LHCN-M2 (cell line): ENCODE measurements at regions not wholly inside any gene's neighbourhood (a gene's known extent, or its start where the extent isn't known, plus 50 kb on each side); places are given as distances from the start of the nearest gene placed in this dataset.
A peak's percentile ranks its signal among the peaks of the same experiment; 100 is the strongest.

ENCODE experiments used
- DNase-seq: peaks from one replicate; pipeline ENCODE4 v3.0.0-alpha.2; 2012; ENCODE audit warnings: low read depth

DNA sequence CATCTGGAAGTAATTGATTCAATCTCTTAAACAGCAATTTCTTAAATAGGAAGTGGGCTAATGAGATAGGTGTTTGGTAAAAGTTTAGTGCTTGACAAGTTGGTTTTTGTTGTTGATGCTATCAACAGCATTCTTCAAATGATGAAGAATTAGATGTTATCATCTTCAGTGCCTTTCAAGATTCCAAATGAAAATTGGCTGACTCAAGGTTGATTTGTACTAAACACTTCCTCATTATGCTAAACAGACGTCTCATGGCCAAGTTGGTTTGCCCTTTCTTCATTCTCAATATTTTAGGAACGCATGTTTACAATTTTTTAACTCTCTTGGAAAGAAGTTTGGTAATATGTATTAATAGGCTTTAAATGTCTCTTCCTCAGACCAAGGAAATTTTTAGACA is 86.0 kb downstream of the MID1IP1 start:
- DNase-seq = no peak

GRCh38 chrX:38890326-38890725 is 89.1 kb downstream of the MID1IP1 start:
- peak; percentile 78 for DNase-seq

DNA sequence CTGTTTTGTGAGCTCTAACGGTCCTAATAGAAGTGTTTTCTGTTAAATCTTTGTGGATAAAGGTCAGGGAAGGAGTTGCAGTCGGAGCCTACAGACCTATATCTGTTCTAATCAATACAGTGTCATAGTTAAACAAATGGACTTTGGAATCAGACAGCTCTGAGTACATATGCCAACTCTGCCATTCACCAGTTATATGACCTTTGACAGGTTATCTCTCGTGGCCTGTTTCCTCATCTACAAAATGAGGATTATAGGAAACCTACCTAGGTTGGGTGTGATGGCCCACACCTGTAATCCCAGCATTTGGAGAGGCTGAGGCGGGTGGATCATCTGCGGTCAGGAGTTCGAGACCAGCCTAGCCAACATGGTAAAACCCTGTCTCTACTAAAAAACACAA is 89.7 kb downstream of the MID1IP1 start:
- DNase-seq = no peak

- peak; percentile 89 for DNase-seq
Measured at GRCh38 chrX:38891641-38892413, 90.6 kb downstream of the MID1IP1 start.

- DNase-seq = peak; percentile 20
Measured at GRCh38 chrX:38893441-38893840, 92.2 kb downstream of the MID1IP1 start.

GRCh38 chrX:38895775-38896174 is 94.5 kb downstream of the MID1IP1 start:
- DNase-seq = no peak

DNA sequence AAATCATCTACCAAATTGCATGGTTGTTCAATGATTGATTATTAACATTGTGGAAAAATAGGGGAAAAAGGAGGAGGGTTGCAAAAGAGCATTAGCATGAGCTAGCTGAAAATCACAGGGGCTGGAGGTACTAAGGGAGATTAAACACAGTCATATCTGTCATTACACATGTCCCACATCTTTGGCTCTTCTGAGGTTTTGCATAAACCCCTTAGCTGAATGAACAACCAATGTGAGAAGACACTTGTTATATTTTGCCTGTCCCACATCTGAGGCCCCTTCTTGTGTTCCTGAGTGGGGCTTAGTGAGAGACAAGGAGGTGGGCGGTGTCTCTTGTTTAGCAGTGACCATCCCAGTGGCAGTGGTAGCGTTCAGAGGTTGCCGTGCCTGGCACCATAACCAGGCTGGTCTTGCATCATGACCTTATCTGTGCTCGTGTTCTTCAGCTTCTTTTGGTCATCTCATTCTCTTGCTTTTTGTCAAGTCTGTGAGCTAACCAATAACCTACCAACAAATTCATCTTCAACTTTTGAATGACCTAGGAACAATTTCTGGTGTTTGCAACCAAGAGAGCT is 95.6 kb downstream of the MID1IP1 start:
- no peak for DNase-seq

- DNase-seq = no peak
Measured at GRCh38 chrX:38898261-38898660, 97.0 kb downstream of the MID1IP1 start.

GRCh38 chrX:38899650-38900049 is 98.4 kb downstream of the MID1IP1 start:
- no peak for DNase-seq

DNA sequence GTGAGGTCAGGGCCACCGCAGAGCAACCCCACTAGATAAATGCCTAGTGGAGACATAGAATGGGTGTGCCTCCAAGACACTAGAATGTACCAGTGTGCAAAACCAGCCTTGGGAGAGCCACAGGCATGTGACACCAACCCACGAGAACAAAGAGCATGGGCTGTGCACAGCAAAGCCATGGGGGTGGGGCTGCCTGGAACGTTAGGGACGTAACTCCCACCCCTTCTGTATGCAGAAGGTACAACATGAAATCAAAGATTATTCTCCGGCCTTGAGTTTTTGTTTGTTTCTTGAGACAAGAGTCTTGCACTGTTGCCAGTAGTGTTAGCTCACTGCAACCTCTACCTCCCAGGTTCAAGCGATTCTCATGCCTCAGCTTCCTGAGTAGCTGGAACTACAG is 99.5 kb downstream of the MID1IP1 start:
- DNase-seq = no peak

DNA sequence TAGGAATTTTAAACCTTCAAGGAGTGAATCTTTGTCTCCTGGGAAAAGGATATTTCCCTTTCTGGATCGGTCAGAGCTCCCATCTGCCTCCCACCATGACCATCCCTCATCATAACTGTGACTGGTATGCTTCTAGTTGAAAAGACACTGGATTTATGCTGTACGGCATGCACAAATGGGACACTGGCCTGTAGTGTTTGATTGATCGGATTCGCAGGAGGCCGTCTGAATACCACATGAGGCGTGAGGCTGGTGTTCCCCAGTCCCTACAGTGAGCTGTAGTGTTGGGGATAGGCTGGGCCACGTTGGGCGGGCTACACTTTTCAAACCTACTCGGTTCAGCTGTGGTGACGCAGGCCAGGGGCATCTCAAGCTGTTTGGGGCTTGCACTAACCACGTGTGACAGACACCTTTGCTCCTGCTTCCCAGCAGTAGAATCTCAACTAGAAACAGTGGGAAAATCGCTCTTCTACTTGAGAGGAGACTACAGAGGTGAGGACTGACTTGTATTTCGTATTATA is 101.8 kb downstream of the MID1IP1 start:
- no peak for DNase-seq

DNA sequence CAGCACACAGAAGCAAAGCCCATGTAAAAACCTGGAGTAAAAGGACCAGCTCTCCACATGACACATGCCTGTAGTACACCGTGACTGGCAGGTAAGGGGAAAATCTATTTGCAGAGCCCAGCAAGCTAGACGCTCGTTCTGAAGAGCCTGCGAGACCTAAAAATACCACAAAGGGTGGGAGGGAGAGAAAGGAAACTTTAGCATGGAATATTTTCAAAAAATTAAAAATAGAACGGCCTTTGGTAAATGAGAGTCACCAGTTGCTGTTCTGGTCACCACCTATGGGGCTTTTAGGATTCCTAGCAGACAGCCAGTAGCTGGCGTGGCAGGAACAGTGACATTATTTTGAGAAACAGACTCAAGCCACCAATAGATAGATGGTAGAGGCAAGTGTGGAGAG is 115.5 kb downstream of the MID1IP1 start:
- no peak for DNase-seq

GRCh38 chrX:38917954-38918353 is 116.7 kb downstream of the MID1IP1 start:
- no peak for DNase-seq

GRCh38 chrX:38919202-38919601 is 117.9 kb downstream of the MID1IP1 start:
- DNase-seq = no peak

- no peak for DNase-seq
Measured at GRCh38 chrX:38919853-38920528, 118.7 kb downstream of the MID1IP1 start.

GRCh38 chrX:38923451-38923969 is 122.3 kb downstream of the MID1IP1 start:
- peak; percentile 16 for DNase-seq

DNA sequence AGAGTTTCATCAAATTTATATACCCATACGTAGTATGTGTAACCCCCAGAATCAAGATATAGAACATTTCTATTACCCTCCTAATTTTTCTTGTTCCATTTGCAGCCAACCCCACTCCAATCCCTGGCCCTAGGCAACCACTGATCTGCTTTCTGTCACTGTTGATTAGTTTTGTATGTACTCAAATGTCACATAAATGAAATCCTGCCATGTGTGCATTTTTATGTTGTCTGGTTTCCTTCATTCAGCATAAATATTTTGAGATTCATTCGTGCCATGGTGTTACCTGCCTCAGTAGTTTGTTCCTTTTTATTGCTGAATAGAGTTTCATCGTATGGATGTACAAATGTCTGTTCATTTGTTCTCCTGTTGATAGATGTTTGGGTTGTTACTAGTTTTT is 126.3 kb downstream of the MID1IP1 start:
- DNase-seq = no peak

- DNase-seq = peak; percentile 69
Measured at GRCh38 chrX:38929966-38930421, 128.7 kb downstream of the MID1IP1 start.

DNA sequence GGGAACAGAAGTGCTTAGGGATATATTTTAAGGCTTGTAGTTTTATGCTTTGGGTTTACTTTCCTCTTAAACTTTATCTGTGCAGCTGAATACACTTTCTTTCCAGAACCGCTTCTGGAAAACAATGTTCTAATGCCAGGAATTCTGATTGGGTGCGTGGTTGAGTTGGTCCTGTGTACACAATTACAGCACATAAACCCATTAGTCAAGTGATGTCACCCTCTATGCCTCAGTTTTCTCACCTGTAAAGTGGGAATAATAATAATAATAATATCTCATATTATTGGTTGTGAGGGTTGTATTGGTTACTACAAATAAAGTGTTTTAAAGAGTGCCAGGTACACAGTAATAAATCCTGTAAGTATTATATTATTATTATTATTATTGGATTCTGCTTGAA is 129.2 kb downstream of the MID1IP1 start:
- DNase-seq = no peak

- DNase-seq = no peak
Measured at GRCh38 chrX:38935561-38935960, 134.3 kb downstream of the MID1IP1 start.

DNA sequence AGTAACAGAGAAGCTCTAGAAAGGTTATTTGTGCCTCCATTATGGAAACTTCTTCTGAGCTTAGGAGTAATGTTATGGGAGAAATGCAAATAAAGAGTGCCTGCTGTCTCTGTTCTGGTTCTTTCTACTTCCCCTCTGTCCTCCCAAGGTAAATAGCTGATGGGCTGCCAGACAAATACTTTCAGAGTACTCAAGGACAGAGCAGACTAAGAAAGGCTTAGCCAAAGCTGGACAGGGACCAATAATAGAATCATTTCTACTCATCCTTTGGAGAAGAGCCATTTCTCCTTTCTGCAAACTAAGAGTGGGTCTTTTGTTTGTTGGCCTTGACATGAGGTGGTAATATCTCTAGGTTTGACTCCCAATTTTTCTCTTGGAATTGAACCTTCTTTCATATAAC is 136.1 kb downstream of the MID1IP1 start:
- no peak for DNase-seq

GRCh38 chrX:38937926-38938325 is 136.7 kb downstream of the MID1IP1 start:
- no peak for DNase-seq
